ENCODE measurements at regions not wholly inside any gene's neighbourhood (a gene's known extent, or its start where the extent isn't known, plus 50 kb on each side); places are given as distances from the start of the nearest gene placed in this dataset.

DNA sequence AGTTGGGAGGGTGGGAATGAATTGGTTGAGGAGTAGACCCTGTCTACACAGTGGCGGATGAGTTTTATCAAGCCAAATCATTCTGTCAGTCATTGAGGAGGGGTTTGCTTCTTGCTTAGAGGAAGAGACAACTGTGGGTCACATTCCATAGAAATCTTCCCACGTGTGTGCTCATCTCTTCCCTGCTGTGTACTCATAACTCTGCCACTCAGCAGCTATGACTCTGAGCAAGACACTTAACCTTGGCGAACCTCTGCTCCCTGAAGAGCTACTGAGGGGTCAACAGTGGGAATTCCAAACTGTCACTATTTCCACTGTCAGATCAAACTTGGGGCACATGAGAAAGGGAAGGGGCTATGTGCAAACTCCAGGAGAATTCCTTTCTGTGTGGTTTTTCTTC lies 72.6 kb upstream of the COX10 start:
- no peak for TF ChIP-seq LEF1 (IDR thresholded peaks at IDR 0.05; ENCODE audit: borderline replicate concordance)
- TF ChIP-seq FOXM1 (IDR thresholded peaks at IDR 0.05; ENCODE audit: borderline replicate concordance): no peak
- TF ChIP-seq FOXK2 (IDR thresholded peaks at IDR 0.05): no peak
- TF ChIP-seq SP1 (IDR thresholded peaks at IDR 0.05): no peak
- TF ChIP-seq ARNT (IDR thresholded peaks at IDR 0.05): no peak
- no peak for TF ChIP-seq NFRKB (IDR thresholded peaks at IDR 0.05)
- no peak for TF ChIP-seq ZNF384 (IDR thresholded peaks at IDR 0.05)
